Upper lobe of left lung (tissue), 6 donors: ENCODE measurements at regions not wholly inside any gene's neighbourhood (a gene's known extent, or its start where the extent isn't known, plus 50 kb on each side); places are given as distances from the start of the nearest gene placed in this dataset.

Experiments used
- ATAC-seq, 2 donors: fragments of 200-7000 bp; cut with Tn5 transposase; one replicate each; pipeline ENCODE4 v1.9.1; 2022; ENCODE audit warnings: mild to moderate bottlenecking in 2 of 2, moderate library complexity in 2 of 2; ENCODE audit not compliant: low FRiP score in 2 of 2
- DNase-seq, 2 donors: peaks; one replicate each; pipeline ENCODE4 v3.0.0-alpha.2; 2019 to 2020
- H3K27ac ChIP-seq, 4 donors: fragments of 200-600 bp; sonication (generic); one replicate each; pipeline ENCODE4 v1.5.1; 2016 to 2019
- H3K27me3 ChIP-seq, 4 donors: fragments of 200-600 bp; sonication (generic); one replicate each; pipeline ENCODE4 v1.5.1; 2017 to 2019
- H3K36me3 ChIP-seq, 4 donors: fragments of 200-600 bp; sonication (generic); one replicate each; pipeline ENCODE4 v1.5.1; 2016 to 2019
- H3K4me1 ChIP-seq, 4 donors: fragments of 200-600 bp; sonication (generic); one replicate each; pipeline ENCODE4 v1.5.1; 2018 to 2019
- H3K4me3 ChIP-seq, 4 donors: fragments of 200-600 bp; sonication (generic); one replicate each; pipeline ENCODE4 v1.5.1; 2017 to 2019; ENCODE audit warnings: mild to moderate bottlenecking in 2 of 4, moderate library complexity in 1 of 4
- H3K9me3 ChIP-seq, 4 donors: fragments of 200-600 bp; sonication (generic); one replicate each; pipeline ENCODE4 v1.5.1; 2018 to 2019
- EP300 ChIP-seq, 4 donors: sonication (generic); formaldehyde crosslinking; IDR thresholded peaks; one replicate each; pipeline ENCODE4 v1.5.1; 2017; ENCODE audit warnings: antibody characterized with exemption in 4 of 4, control low read depth in 2 of 4
- POLR2A ChIP-seq, 4 donors: fragments of 450-650 bp; IDR thresholded peaks; one replicate each; pipeline ENCODE4 v1.5.1; 2016 to 2017; ENCODE audit warnings: antibody characterized with exemption in 4 of 4, mild to moderate bottlenecking in 2 of 4
- POLR2AphosphoS5 ChIP-seq, 2 donors: sonication (generic); formaldehyde crosslinking; IDR thresholded peaks; one replicate each; pipeline ENCODE4 v1.5.1; 2017; ENCODE audit warnings: antibody characterized with exemption in 2 of 2
- WGBS, 2 donors: methylation state at CpG; one replicate each; pipeline ENCODE4 v1.1.5; 2017 to 2018; 5-methylcytosine and 5-hydroxymethylcytosine counted together
- TF ChIP-seq, protein P1 (sequence below), 6 experiments: fragments of 450-650 bp in 4 of 6; fragments of 200-600 bp in 2 of 6; sonication (generic) in 2 of 6; IDR thresholded peaks; one replicate each; pipeline ENCODE4 v1.5.1; 2016 to 2019; ENCODE audit warnings: antibody characterized with exemption in 6 of 6
- donor health status: DM: no; HTN: no; CAD: no; lungs with moderate emphysema.
- donor health status: DM: no; HTN: yes; CAD: no; lungs with severe emphysema.

GRCh38 chr20:20837574-20838021, 125.2 kb upstream of the RALGAPA2 start:
- H3K27me3 ChIP-seq, result no peaks in the 10 kb centered on the region
- ATAC-seq (peak; percentile 53 to 74), DNase-seq (peak in 1 of 2 donors; percentile 42)
- TF ChIP-seq POLR2A (IDR thresholded peaks at IDR 0.05), result no peak
- TF ChIP-seq POLR2AphosphoS5 (IDR thresholded peaks at IDR 0.05), result no peak
- TF ChIP-seq, protein P1, sequence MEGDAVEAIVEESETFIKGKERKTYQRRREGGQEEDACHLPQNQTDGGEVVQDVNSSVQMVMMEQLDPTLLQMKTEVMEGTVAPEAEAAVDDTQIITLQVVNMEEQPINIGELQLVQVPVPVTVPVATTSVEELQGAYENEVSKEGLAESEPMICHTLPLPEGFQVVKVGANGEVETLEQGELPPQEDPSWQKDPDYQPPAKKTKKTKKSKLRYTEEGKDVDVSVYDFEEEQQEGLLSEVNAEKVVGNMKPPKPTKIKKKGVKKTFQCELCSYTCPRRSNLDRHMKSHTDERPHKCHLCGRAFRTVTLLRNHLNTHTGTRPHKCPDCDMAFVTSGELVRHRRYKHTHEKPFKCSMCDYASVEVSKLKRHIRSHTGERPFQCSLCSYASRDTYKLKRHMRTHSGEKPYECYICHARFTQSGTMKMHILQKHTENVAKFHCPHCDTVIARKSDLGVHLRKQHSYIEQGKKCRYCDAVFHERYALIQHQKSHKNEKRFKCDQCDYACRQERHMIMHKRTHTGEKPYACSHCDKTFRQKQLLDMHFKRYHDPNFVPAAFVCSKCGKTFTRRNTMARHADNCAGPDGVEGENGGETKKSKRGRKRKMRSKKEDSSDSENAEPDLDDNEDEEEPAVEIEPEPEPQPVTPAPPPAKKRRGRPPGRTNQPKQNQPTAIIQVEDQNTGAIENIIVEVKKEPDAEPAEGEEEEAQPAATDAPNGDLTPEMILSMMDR (IDR thresholded peaks at IDR 0.05), result peak; percentile 24 to 63 (median 58)
- no peak for TF ChIP-seq EP300 (IDR thresholded peaks at IDR 0.05)
- no peak overlapping the region for H3K27ac ChIP-seq
- 20 to 28% methylated on average over 19 of the region's 19 CpGs for WGBS, 2 donors
- no peaks in the 10 kb centered on the region for H3K36me3 ChIP-seq
- H3K4me1 ChIP-seq, result peaks cover 0 to 11% (median 4%) of the 10 kb centered on the region in 4 donors
- H3K4me3 ChIP-seq, result peak overlapping the region in 1 of 4 donors; percentile 22
- no peaks in the 10 kb centered on the region for H3K9me3 ChIP-seq

DNA sequence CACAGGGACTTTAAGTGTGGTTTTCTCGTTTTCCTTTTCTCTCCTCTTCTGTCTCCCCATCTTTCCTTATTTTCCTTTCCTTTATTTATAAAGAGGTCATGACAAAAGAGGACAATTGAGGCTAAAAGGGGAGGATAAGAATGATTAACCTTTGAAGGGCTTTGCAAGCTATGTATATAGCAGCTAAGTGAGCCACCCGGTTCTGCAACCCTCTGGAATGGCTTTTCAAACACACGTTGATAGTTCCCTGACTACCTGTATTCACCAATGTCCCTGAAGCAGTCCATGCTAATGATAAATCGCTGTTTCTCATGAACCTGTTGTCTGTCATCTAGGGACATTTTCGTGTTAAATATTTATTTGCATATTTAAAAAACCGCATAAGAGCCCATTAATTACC, 124.4 kb upstream of the RALGAPA2 start:
- 41 to 55% methylated on average over 6 of the region's 6 CpGs for WGBS, 2 donors
- H3K27ac ChIP-seq, result no peak overlapping the region
- ATAC-seq (no peak), DNase-seq (no peak)
- H3K36me3 ChIP-seq, result no peaks in the 10 kb centered on the region
- H3K9me3 ChIP-seq, result no peaks in the 10 kb centered on the region
- no peaks in the 10 kb centered on the region for H3K27me3 ChIP-seq
- H3K4me3 ChIP-seq, result no peak overlapping the region
- no peak for TF ChIP-seq EP300 (IDR thresholded peaks at IDR 0.05)
- TF ChIP-seq, protein P1 (IDR thresholded peaks at IDR 0.05), result no peak
- peaks cover 0 to 11% (median 4%) of the 10 kb centered on the region in 4 donors for H3K4me1 ChIP-seq

GRCh38 chr20:20835897-20836296, 123.5 kb upstream of the RALGAPA2 start:
- Histone ChIP-seq H3K27me3 (no peaks in the 10 kb centered on the region), H3K36me3 (no peaks in the 10 kb centered on the region), H3K9me3 (no peaks in the 10 kb centered on the region), H3K4me3 (no peak overlapping the region), H3K4me1 (peaks cover 0 to 11% (median 4%) of the 10 kb centered on the region in 4 donors), H3K27ac (no peak overlapping the region)
- DNase-seq (no peak), ATAC-seq (no peak)
- WGBS, 2 donors, result 77 to 78% methylated on average over 7 of the region's 7 CpGs
- TF ChIP-seq, protein P1 (IDR thresholded peaks at IDR 0.05), result no peak
- TF ChIP-seq POLR2AphosphoS5 (IDR thresholded peaks at IDR 0.05) (no peak), EP300 (IDR thresholded peaks at IDR 0.05) (no peak), POLR2A (IDR thresholded peaks at IDR 0.05) (no peak)

DNA sequence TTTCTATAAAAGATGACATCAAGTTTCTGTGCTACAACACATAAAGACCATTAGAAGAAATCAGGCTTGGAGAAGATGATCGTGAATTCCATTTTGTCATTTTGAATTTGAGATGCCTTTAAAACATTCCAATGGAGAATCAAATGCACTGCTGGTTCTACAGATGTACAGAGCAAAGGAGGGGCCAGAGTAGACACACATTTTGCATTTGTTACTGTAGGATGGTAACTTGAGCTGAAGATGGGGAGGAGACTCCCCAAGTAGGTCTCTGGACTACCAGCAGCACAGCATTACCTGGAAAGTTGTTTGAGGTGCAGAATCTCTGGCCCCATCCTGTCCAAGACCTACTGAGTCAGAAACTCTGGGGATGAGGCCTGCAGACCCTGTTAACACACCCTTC, 121.6 kb upstream of the RALGAPA2 start:
- Histone ChIP-seq H3K4me3 (no peak overlapping the region), H3K36me3 (no peaks in the 10 kb centered on the region), H3K4me1 (peaks cover 0 to 11% (median 4%) of the 10 kb centered on the region in 4 donors), H3K27me3 (no peaks in the 10 kb centered on the region), H3K27ac (no peak overlapping the region), H3K9me3 (no peaks in the 10 kb centered on the region)
- DNase-seq (no peak), ATAC-seq (no peak)
- TF ChIP-seq POLR2A (IDR thresholded peaks at IDR 0.05) (no peak), POLR2AphosphoS5 (IDR thresholded peaks at IDR 0.05) (no peak)
- TF ChIP-seq, protein P1 (IDR thresholded peaks at IDR 0.05), result no peak
- 95 to 97% methylated on average over 1 of the region's 1 CpG for WGBS, 2 donors

- H3K27ac ChIP-seq, result no peak overlapping the region
- H3K4me3 ChIP-seq, result no peak overlapping the region
- no peaks in the 10 kb centered on the region for H3K36me3 ChIP-seq
- ATAC-seq (no peak), DNase-seq (no peak)
- WGBS, 2 donors, result 63 to 75% methylated on average over 1 of the region's 1 CpG
- no peaks in the 10 kb centered on the region for H3K9me3 ChIP-seq
- no peaks in the 10 kb centered on the region for H3K27me3 ChIP-seq
- TF ChIP-seq, protein P1 (IDR thresholded peaks at IDR 0.05), result no peak
- TF ChIP-seq POLR2A (IDR thresholded peaks at IDR 0.05) (no peak), EP300 (IDR thresholded peaks at IDR 0.05) (no peak), POLR2AphosphoS5 (IDR thresholded peaks at IDR 0.05) (no peak)
- peaks cover 0 to 8% (median 2%) of the 10 kb centered on the region in 4 donors for H3K4me1 ChIP-seq
Observed at GRCh38 chr20:20832715-20833114, 120.3 kb upstream of the RALGAPA2 start.
